K562 (cell line): ENCODE measurements at regions not wholly inside any gene's neighbourhood (a gene's known extent, or its start where the extent isn't known, plus 50 kb on each side); places are given as distances from the start of the nearest gene placed in this dataset.

Experiments
- ATAC-seq: fragments of 200-7000 bp; cut with Tn5 transposase; 3 replicates; pipeline ENCODE4 v1.9.1; 2020; ENCODE audit warnings: moderate library complexity
- BruUV-seq: library from RNA; stranded (reverse); fragments of 400-500 nt; replicated peaks from 2 replicates; lab custom pipeline; 2021; lab: Mats Ljungman, UMichigan
- CTCF ChIA-PET: fragments of 300-600 bp; formaldehyde crosslinking; extraction: SDS; loops from one replicate; lab custom pipeline; 2021; ENCODE audit warnings: low intra/inter-chr PET ratio; lab: Yijun Ruan, JAX
- POLR2A ChIA-PET: fragments of 300-600, 350-650 bp; sonication (Branson Sonifier 250); formaldehyde crosslinking; extraction: SDS; loops from one replicate; lab custom pipeline; 2021; ENCODE audit warnings: antibody characterized with exemption, inconsistent platforms; lab: Yijun Ruan, JAX
- DNase-seq, 4 experiments: peaks; one replicate each; pipeline versions ENCODE4 v3.0.0 to v3.0.0-alpha.2; 2011 to 2018; ENCODE audit warnings: low spot score in 3 of 4, mixed read lengths in 3 of 4; ENCODE audit errors: extremely low read depth in 1 of 4
- FAIRE-seq: peaks from 2 replicates; lab custom pipeline; 2011; peaks lifted over from hg19 to GRCh38; lab: Jason Lieb, UNC
- H2AFZ ChIP-seq: 2 replicates; pipeline ENCODE4 v1.6.0; 2011; ENCODE audit warnings: low read depth, low read length, control low read depth, inconsistent platforms
- H3K27ac ChIP-seq: fragments of 200-600 bp; 3 replicates; pipeline ENCODE4 v1.8.0; 2011; ENCODE audit warnings: low read depth, mild to moderate bottlenecking, control low read depth, inconsistent platforms, low read length, moderate library complexity, mixed read lengths; ENCODE audit errors: extremely low read depth
- H3K27me3 ChIP-seq, 2 experiments: fragments of 300-600 bp in 1 of 2; 2 replicates in 1 of 2; 3 replicates in 1 of 2; pipeline versions ENCODE4 v1.6.0 to v1.8.0; 2011; ENCODE audit warnings: inconsistent platforms in 2 of 2, low read length in 2 of 2, mild to moderate bottlenecking in 1 of 2, mixed read lengths in 1 of 2, moderate library complexity in 1 of 2; ENCODE audit not compliant: control insufficient read depth in 2 of 2, insufficient read depth in 2 of 2
- H3K36me3 ChIP-seq: fragments of 300-600 bp; 3 replicates; pipeline ENCODE4 v1.8.0; 2011; ENCODE audit warnings: mild to moderate bottlenecking, low read length, inconsistent platforms; ENCODE audit not compliant: control insufficient read depth, insufficient read depth
- H3K4me1 ChIP-seq, 2 experiments: fragments of 200-600 bp in 1 of 2; replicated peaks in 1 of 2; 2 replicates in 1 of 2; 3 replicates in 1 of 2; pipeline versions ENCODE4 v1.5.1 to v1.8.0; 2011; ENCODE audit warnings: inconsistent platforms in 2 of 2, low read length in 2 of 2, mild to moderate bottlenecking in 1 of 2, mixed read lengths in 1 of 2, moderate library complexity in 1 of 2; ENCODE audit not compliant: control insufficient read depth in 2 of 2, insufficient read depth in 2 of 2
- H3K4me2 ChIP-seq: 2 replicates; pipeline ENCODE4 v1.6.1; 2011; ENCODE audit warnings: low read length, control low read depth, inconsistent platforms, mixed read lengths; ENCODE audit not compliant: insufficient read depth
- H3K4me3 ChIP-seq: fragments of 200-600 bp; sonication (generic), shearing (Covaris generic); 2 replicates; pipeline ENCODE4 v1.5.1; 2016; ENCODE audit warnings: control low read depth, inconsistent platforms
- H3K79me2 ChIP-seq: fragments of 200-600 bp; 3 replicates; pipeline ENCODE4 v1.8.0; 2011; ENCODE audit warnings: low read length, inconsistent platforms; ENCODE audit not compliant: control insufficient read depth, insufficient read depth
- H3K9ac ChIP-seq, 2 experiments: 2 replicates each; pipeline versions ENCODE4 v1.6.0 to v1.6.1; 2011; ENCODE audit warnings: low read depth in 2 of 2, low read length in 2 of 2, control low read depth in 1 of 2, inconsistent platforms in 1 of 2, mild to moderate bottlenecking in 1 of 2, mixed read lengths in 1 of 2; ENCODE audit not compliant: insufficient read depth in 1 of 2
- H3K9me1 ChIP-seq: one replicate; pipeline ENCODE4 v1.6.0; 2011; ENCODE audit warnings: inconsistent platforms, mild to moderate bottlenecking, low read length, moderate library complexity; ENCODE audit not compliant: control insufficient read depth, insufficient read depth
- H3K9me3 ChIP-seq: replicated peaks from 2 replicates; pipeline ENCODE4 v1.5.1; 2011; ENCODE audit warnings: low read depth, low read length, inconsistent platforms; ENCODE audit not compliant: control insufficient read depth, insufficient read depth
- H4K20me1 ChIP-seq: replicated peaks from 2 replicates; pipeline ENCODE4 v1.6.1; 2011; ENCODE audit warnings: low read length, inconsistent platforms, mixed read lengths; ENCODE audit not compliant: control insufficient read depth, insufficient read depth
- FOS ChIP-seq: IDR thresholded peaks from 3 replicates; pipeline ENCODE4 v1.6.1; 2011; ENCODE audit not compliant: insufficient read length; ENCODE audit errors: extremely low read depth
- SMARCE1 ChIP-seq: fragments of 450-650 bp; IDR thresholded peaks from 2 replicates; pipeline ENCODE4 v1.7.1; 2016; ENCODE audit warnings: mild to moderate bottlenecking
- TBL1XR1 ChIP-seq, 2 experiments: IDR thresholded peaks; 2 replicates each; pipeline ENCODE4 v1.6.1; 2012; ENCODE audit warnings: improper control_type of control experiment in 2 of 2, low read length in 2 of 2, mild to moderate bottlenecking in 1 of 2
- TCF7 ChIP-seq: sonication (generic); IDR thresholded peaks from 2 replicates; pipeline ENCODE4 v1.6.1; 2016; ENCODE audit warnings: antibody characterized with exemption, borderline replicate concordance
- XRCC5 ChIP-seq: fragments of 200-400 bp; formaldehyde crosslinking; IDR thresholded peaks from 2 replicates; pipeline ENCODE4 v1.6.1; 2017; ENCODE audit warnings: low read depth, mild to moderate bottlenecking, low read length
- ZBTB40 ChIP-seq, 2 experiments: fragments of 450-650 bp in 1 of 2; sonication (generic) in 1 of 2; formaldehyde crosslinking in 1 of 2; IDR thresholded peaks; 2 replicates each; pipeline versions ENCODE4 v1.7.1 to v1.9.0; 2016 to 2022; ENCODE audit warnings: inconsistent platforms in 1 of 2, mild to moderate bottlenecking in 1 of 2, missing genetic modification reagents in 1 of 2
- ZBTB49 ChIP-seq: sonication (generic); formaldehyde crosslinking; IDR thresholded peaks from 2 replicates; pipeline ENCODE4 v1.8.0; 2022; ENCODE audit warnings: missing genetic modification reagents, mild to moderate bottlenecking, borderline replicate concordance
- WGBS: fragments of 100-300 bp; shearing (Covaris generic); methylation state at CpG from one replicate; pipeline ENCODE4 v1.1.6; 2016; ENCODE audit warnings: low coverage, mixed read lengths; ENCODE audit not compliant: insufficient coverage; ENCODE audit errors: missing lambda C conversion rate; 5-methylcytosine and 5-hydroxymethylcytosine counted together
- in situ Hi-C: fragments of 300-500 bp; cut with MboI; formaldehyde crosslinking; loops from 4 replicates; pipeline ENCODE4 v1.15.0; 2018; ENCODE audit warnings: inconsistent platforms, mixed read lengths
- intact Hi-C: fragments of 100-400 bp; cut with micrococcal nuclease; formaldehyde crosslinking; loops from 2 replicates; pipeline ENCODE4 v1.14.2; 2022

GRCh38 chr9:91042541-91042940 lies 240.9 kb downstream of the SYK start:
- CTCF ChIA-PET: no interaction called here
- H3K9me3 ChIP-seq: no peaks in the 10 kb centered on the region
- no peak overlapping the region for H3K4me2 ChIP-seq
- H3K4me3 ChIP-seq: no peak overlapping the region
- H3K36me3 ChIP-seq: no peaks in the 10 kb centered on the region
- DNase-seq (no peak), ATAC-seq (no peak), FAIRE-seq (no peak)
- POLR2A ChIA-PET: no interaction called here
- H3K27ac ChIP-seq: no peak overlapping the region
- TF ChIP-seq XRCC5: no peak
- TF ChIP-seq TBL1XR1 (IDR thresholded peaks at IDR 0.05; ENCODE audit: low read length in 2 of 2): no peak
- TF ChIP-seq ZBTB49 (CRISPR knock-in tag): no peak
- no peak for TF ChIP-seq SMARCE1
- no peak for TF ChIP-seq ZBTB40 (IDR thresholded peaks at IDR 0.05)
- no peak for TF ChIP-seq ZBTB40 (CRISPR knock-in tag; IDR thresholded peaks at IDR 0.05)
- no peak for TF ChIP-seq FOS
- TF ChIP-seq TCF7: no peak
- no TSS peak for BruUV-seq
- no peaks in the 10 kb centered on the region for H3K79me2 ChIP-seq
- no peak overlapping the region for H2AFZ ChIP-seq
- no peaks in the 10 kb centered on the region for H4K20me1 ChIP-seq
- H3K9ac ChIP-seq: no peak overlapping the region
- WGBS: 0% methylated on average over 2 of the region's 5 CpGs
- intact Hi-C loops (no loop called here), in situ Hi-C loops (no loop called here)
- H3K4me1 ChIP-seq: peaks cover 0 to 2% of the 10 kb centered on the region in 2 experiments; a peak in 1 of 5 replicates
- H3K9me1 ChIP-seq: no peaks in the 10 kb centered on the region
- H3K27me3 ChIP-seq: peaks cover 2 to 49% of the 10 kb centered on the region in 2 experiments; a peak in 3 of 5 replicates
